H9 (cell line): ENCODE measurements at regions not wholly inside any gene's neighbourhood (a gene's known extent, or its start where the extent isn't known, plus 50 kb on each side); places are given as distances from the start of the nearest gene placed in this dataset.

Source experiments
- DNase-seq: peaks from one replicate; pipeline ENCODE4 v3.0.0-alpha.2; 2017
- H2AFZ ChIP-seq: one replicate; pipeline ENCODE4 v1.6.1; 2013; ENCODE audit warnings: mild to moderate bottlenecking, low read length, control low read depth, moderate library complexity
- H2AK5ac ChIP-seq: 2 replicates; pipeline ENCODE4 v1.6.1; 2013; ENCODE audit warnings: low read length, control low read depth, mixed read lengths; ENCODE audit not compliant: insufficient read length
- H2BK120ac ChIP-seq: one replicate; pipeline ENCODE4 v1.6.1; 2013; ENCODE audit warnings: low read depth, mild to moderate bottlenecking, low read length, control low read depth, inconsistent platforms; ENCODE audit not compliant: poor library complexity, severe bottlenecking
- H2BK12ac ChIP-seq: 2 replicates; pipeline ENCODE4 v1.6.1; 2013; ENCODE audit warnings: low read length, control low read depth, mixed read lengths, low read depth; ENCODE audit not compliant: insufficient read length
- H2BK15ac ChIP-seq: 2 replicates; pipeline ENCODE4 v1.6.1; 2013; ENCODE audit warnings: low read depth, low read length, control low read depth
- H2BK20ac ChIP-seq: one replicate; pipeline ENCODE4 v1.6.1; 2013; ENCODE audit warnings: low read depth, mild to moderate bottlenecking, low read length, control low read depth, inconsistent platforms; ENCODE audit not compliant: poor library complexity, severe bottlenecking
- H2BK5ac ChIP-seq: 2 replicates; pipeline ENCODE4 v1.6.1; 2013; ENCODE audit warnings: low read length, control low read depth, mixed read lengths; ENCODE audit not compliant: insufficient read length
- H3K14ac ChIP-seq: 2 replicates; pipeline ENCODE4 v1.6.1; 2013; ENCODE audit warnings: low read length, control low read depth; ENCODE audit not compliant: insufficient read depth
- H3K18ac ChIP-seq: 2 replicates; pipeline ENCODE4 v1.6.1; 2013; ENCODE audit warnings: low read depth, mild to moderate bottlenecking, mixed read lengths, low read length, control low read depth; ENCODE audit not compliant: insufficient read length
- H3K23ac ChIP-seq: 2 replicates; pipeline ENCODE4 v1.6.1; 2013; ENCODE audit warnings: low read length, control low read depth, mixed read lengths, low read depth; ENCODE audit not compliant: insufficient read length
- H3K23me2 ChIP-seq: 2 replicates; pipeline ENCODE4 v1.6.1; 2013; ENCODE audit warnings: low read depth, mild to moderate bottlenecking, mixed read lengths, low read length, control low read depth; ENCODE audit not compliant: insufficient read length, poor library complexity, severe bottlenecking
- H3K27ac ChIP-seq: 2 replicates; pipeline ENCODE4 v1.5.1; 2013; ENCODE audit warnings: low read length, control low read depth, mixed read lengths, low read depth; ENCODE audit not compliant: insufficient read length
- H3K27me3 ChIP-seq: 2 replicates; pipeline ENCODE4 v1.6.1; 2013; ENCODE audit warnings: low read length, control low read depth, inconsistent platforms; ENCODE audit not compliant: insufficient read depth
- H3K4ac ChIP-seq: 2 replicates; pipeline ENCODE4 v1.6.1; 2013; ENCODE audit warnings: low read depth, mild to moderate bottlenecking, control low read depth, inconsistent platforms, low read length, moderate library complexity
- H3K4me1 ChIP-seq: 2 replicates; pipeline ENCODE4 v1.6.1; 2013; ENCODE audit warnings: low read length, control low read depth, inconsistent platforms; ENCODE audit not compliant: insufficient read depth
- H3K4me2 ChIP-seq: 2 replicates; pipeline ENCODE4 v1.6.1; 2013; ENCODE audit warnings: low read length, control low read depth, mixed read lengths; ENCODE audit not compliant: insufficient read length, insufficient read depth
- H3K56ac ChIP-seq: 2 replicates; pipeline ENCODE4 v1.6.1; 2013; ENCODE audit warnings: low read depth, mild to moderate bottlenecking, mixed read lengths, low read length, control low read depth; ENCODE audit not compliant: insufficient read length
- H3K79me1 ChIP-seq: 2 replicates; pipeline ENCODE4 v1.6.1; 2013; ENCODE audit warnings: low read depth, mild to moderate bottlenecking, moderate library complexity, low read length, control low read depth, inconsistent platforms; ENCODE audit not compliant: insufficient read depth, poor library complexity, severe bottlenecking
- H3K79me2 ChIP-seq: 2 replicates; pipeline ENCODE4 v1.6.1; 2013; ENCODE audit warnings: low read length, control low read depth, inconsistent platforms; ENCODE audit not compliant: insufficient read depth
- H3K9ac ChIP-seq: 2 replicates; pipeline ENCODE4 v1.6.1; 2013; ENCODE audit warnings: low read length, control low read depth, mixed read lengths; ENCODE audit not compliant: insufficient read length; ENCODE audit errors: extremely low read depth
- H3K9me3 ChIP-seq: one replicate; pipeline ENCODE4 v1.6.1; 2013; ENCODE audit warnings: low read depth, low read length, inconsistent platforms; ENCODE audit not compliant: control insufficient read depth
- H3T11ph ChIP-seq: one replicate; pipeline ENCODE4 v1.6.1; 2013; ENCODE audit warnings: mild to moderate bottlenecking, low read length, control low read depth, inconsistent platforms
- H4K20me1 ChIP-seq: one replicate; pipeline ENCODE4 v1.6.1; 2013; ENCODE audit not compliant: control insufficient read depth, insufficient read length, insufficient read depth
- H4K5ac ChIP-seq: 2 replicates; pipeline ENCODE4 v1.6.1; 2013; ENCODE audit warnings: low read depth, mild to moderate bottlenecking, mixed read lengths, low read length, control low read depth; ENCODE audit not compliant: insufficient read length
- H4K8ac ChIP-seq: replicated peaks from 2 replicates; pipeline ENCODE4 v1.6.1; 2013; ENCODE audit warnings: low read length, control low read depth, mixed read lengths, low read depth; ENCODE audit not compliant: insufficient read length
- H4K91ac ChIP-seq: 2 replicates; pipeline ENCODE4 v1.6.1; 2013; ENCODE audit warnings: low read depth, mild to moderate bottlenecking, moderate library complexity, mixed read lengths, low read length, control low read depth; ENCODE audit not compliant: insufficient read length
- H3K27ac Mint-ChIP-seq, 3 experiments: 2 replicates in 2 of 3; 3 replicates in 1 of 3; pipeline ENCODE4 v1.8.0; 2020 to 2021; ENCODE audit warnings: mixed read lengths in 3 of 3, mild to moderate bottlenecking in 1 of 3, moderate library complexity in 1 of 3
- H3K27me3 Mint-ChIP-seq: 2 replicates; pipeline ENCODE4 v1.8.0; 2021; ENCODE audit warnings: low read depth, mild to moderate bottlenecking, moderate library complexity, mixed read lengths
- H3K36me3 Mint-ChIP-seq, 3 experiments: 2 replicates in 2 of 3; 3 replicates in 1 of 3; pipeline ENCODE4 v1.8.0; 2020 to 2021; ENCODE audit warnings: low read depth in 3 of 3, mixed read lengths in 3 of 3; ENCODE audit not compliant: insufficient read depth in 1 of 3
- H3K4me1 Mint-ChIP-seq, 2 experiments: 2 replicates each; pipeline ENCODE4 v1.8.0; 2020; ENCODE audit warnings: mixed read lengths in 2 of 2
- H3K4me3 Mint-ChIP-seq, 2 experiments: 2 replicates in 1 of 2; 3 replicates in 1 of 2; pipeline ENCODE4 v1.8.0; 2020 to 2021; ENCODE audit warnings: mild to moderate bottlenecking in 2 of 2, mixed read lengths in 2 of 2, moderate library complexity in 1 of 2
- H3K9me3 Mint-ChIP-seq, 2 experiments: 2 replicates in 1 of 2; 3 replicates in 1 of 2; pipeline ENCODE4 v1.8.0; 2020; ENCODE audit warnings: mild to moderate bottlenecking in 2 of 2, mixed read lengths in 2 of 2, moderate library complexity in 1 of 2
- TF ChIP-seq, protein P1 (sequence below): fragments of 200-600 bp; sonication (generic); conservative IDR thresholded peaks from 3 replicates; pipeline ENCODE4 v1.8.0; 2021; ENCODE audit warnings: antibody characterized with exemption, mild to moderate bottlenecking

DNA sequence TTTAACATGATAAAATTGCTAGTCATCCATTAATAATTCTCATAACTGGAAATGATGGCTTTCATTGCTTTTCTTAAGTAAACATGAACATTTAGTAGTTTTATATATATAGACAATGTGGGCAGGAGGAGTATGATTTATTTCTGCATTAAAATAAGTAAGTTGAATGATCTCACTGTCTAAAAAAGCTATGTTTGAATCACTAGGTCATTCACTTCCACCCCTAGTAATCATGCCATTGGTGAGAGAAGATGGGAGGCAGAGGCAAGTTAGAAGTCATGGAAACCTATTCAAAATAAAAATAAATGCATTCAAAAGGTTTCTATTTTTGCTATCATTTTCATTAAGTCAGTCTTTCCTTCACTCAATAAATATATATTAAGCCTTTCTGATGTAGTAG lies 226.4 kb downstream of the DUSP10 start:
- Histone ChIP-seq H3K56ac (no peak overlapping the region), H2AFZ (no peak overlapping the region), H3K4me1 (no peaks in the 10 kb centered on the region; the same call in 1 of the 2 replicates), H2BK120ac (no peak overlapping the region), H3K27me3 (no peaks in the 10 kb centered on the region), H3T11ph (no peak overlapping the region), H3K23me2 (no peaks in the 10 kb centered on the region), H2AK5ac (no peak overlapping the region), H3K14ac (no peak overlapping the region), H4K91ac (no peak overlapping the region), H4K20me1 (no peaks in the 10 kb centered on the region), H2BK5ac (no peak overlapping the region), H2BK12ac (no peak overlapping the region), H2BK20ac (no peak overlapping the region), H4K5ac (no peak overlapping the region), H3K4ac (no peak overlapping the region), H3K4me2 (no peak overlapping the region), H3K23ac (no peak overlapping the region), H3K18ac (no peak overlapping the region), H3K9ac (no peak overlapping the region), H2BK15ac (no peak overlapping the region), H4K8ac (no peak overlapping the region), H3K79me2 (no peaks in the 10 kb centered on the region), H3K79me1 (no peaks in the 10 kb centered on the region), H3K9me3 (no peaks in the 10 kb centered on the region), H3K27ac (no peak overlapping the region)
- H3K27ac Mint-ChIP-seq = no peak overlapping the region
- DNase-seq = no peak
- H3K4me3 Mint-ChIP-seq = no peak overlapping the region
- H3K4me1 Mint-ChIP-seq = peaks cover 5% of the 10 kb centered on the region in 2 experiments; a peak in 2 of 4 replicates
- H3K27me3 Mint-ChIP-seq = no peaks in the 10 kb centered on the region
- TF ChIP-seq, protein P1, sequence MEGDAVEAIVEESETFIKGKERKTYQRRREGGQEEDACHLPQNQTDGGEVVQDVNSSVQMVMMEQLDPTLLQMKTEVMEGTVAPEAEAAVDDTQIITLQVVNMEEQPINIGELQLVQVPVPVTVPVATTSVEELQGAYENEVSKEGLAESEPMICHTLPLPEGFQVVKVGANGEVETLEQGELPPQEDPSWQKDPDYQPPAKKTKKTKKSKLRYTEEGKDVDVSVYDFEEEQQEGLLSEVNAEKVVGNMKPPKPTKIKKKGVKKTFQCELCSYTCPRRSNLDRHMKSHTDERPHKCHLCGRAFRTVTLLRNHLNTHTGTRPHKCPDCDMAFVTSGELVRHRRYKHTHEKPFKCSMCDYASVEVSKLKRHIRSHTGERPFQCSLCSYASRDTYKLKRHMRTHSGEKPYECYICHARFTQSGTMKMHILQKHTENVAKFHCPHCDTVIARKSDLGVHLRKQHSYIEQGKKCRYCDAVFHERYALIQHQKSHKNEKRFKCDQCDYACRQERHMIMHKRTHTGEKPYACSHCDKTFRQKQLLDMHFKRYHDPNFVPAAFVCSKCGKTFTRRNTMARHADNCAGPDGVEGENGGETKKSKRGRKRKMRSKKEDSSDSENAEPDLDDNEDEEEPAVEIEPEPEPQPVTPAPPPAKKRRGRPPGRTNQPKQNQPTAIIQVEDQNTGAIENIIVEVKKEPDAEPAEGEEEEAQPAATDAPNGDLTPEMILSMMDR = no peak
- H3K9me3 Mint-ChIP-seq = no peaks in the 10 kb centered on the region
- no peaks in the 10 kb centered on the region for H3K36me3 Mint-ChIP-seq
